Erythroblast (primary cell): ENCODE measurements at regions not wholly inside any gene's neighbourhood (a gene's known extent, or its start where the extent isn't known, plus 50 kb on each side); places are given as distances from the start of the nearest gene placed in this dataset.
"Not testable (repeated sequence)": the region's sequence is repeated elsewhere in the genome, so short reads cannot be mapped to it uniquely, and the experiment has no call there.

ENCODE experiments used
- DNase-seq, 2 experiments: peaks; one replicate each; lab custom pipeline; 2025; lab: John Stamatoyannopoulos, UW
- GATA1 ChIP-seq: IDR thresholded peaks from 2 replicates; pipeline ENCODE4 v1.6.1; 2011; ENCODE audit warnings: low read depth, mild to moderate bottlenecking, control low read depth, low read length, moderate library complexity
- POLR2A ChIP-seq: IDR thresholded peaks from 2 replicates; pipeline ENCODE4 v1.6.1; 2011; ENCODE audit warnings: mild to moderate bottlenecking, low read length

GRCh38 chr16:56029026-56029425 lies 153.9 kb upstream of the CES5A start:
- DNase-seq: no peak
- TF ChIP-seq GATA1 (no peak), POLR2A (no peak)

- TF ChIP-seq POLR2A: no peak
- no peak for TF ChIP-seq GATA1
- DNase-seq: no peak
Observed at GRCh38 chr16:56022818-56023217, 147.6 kb upstream of the CES5A start.

GRCh38 chr16:56019274-56019673 lies 144.1 kb upstream of the CES5A start:
- TF ChIP-seq POLR2A (no peak), GATA1 (no peak)
- DNase-seq: no peak

GRCh38 chr16:56013962-56014552 lies 138.9 kb upstream of the CES5A start:
- DNase-seq: peak; percentile 20 to 41
- TF ChIP-seq POLR2A (no peak), GATA1 (no peak)

- DNase-seq: no peak
- TF ChIP-seq GATA1: no peak
- TF ChIP-seq POLR2A: no peak
Observed at GRCh38 chr16:56012482-56012811, 137.3 kb upstream of the CES5A start.

- TF ChIP-seq GATA1: no peak
- TF ChIP-seq POLR2A: no peak
- DNase-seq: no peak
Observed at GRCh38 chr16:56011808-56012481, 136.8 kb upstream of the CES5A start.

GRCh38 chr16:56005958-56006357 lies 130.8 kb upstream of the CES5A start:
- no peak for DNase-seq
- TF ChIP-seq POLR2A (no peak), GATA1 (no peak)

- DNase-seq: no peak
- no peak for TF ChIP-seq GATA1
- no peak for TF ChIP-seq POLR2A
Observed at GRCh38 chr16:55999683-56000082, 124.5 kb upstream of the CES5A start.

- TF ChIP-seq GATA1 (no peak), POLR2A (no peak)
- DNase-seq: no peak
Observed at GRCh38 chr16:55993088-55993487, 117.9 kb upstream of the CES5A start.

GRCh38 chr16:55992551-55992950 lies 117.4 kb upstream of the CES5A start:
- no peak for TF ChIP-seq GATA1
- no peak for TF ChIP-seq POLR2A
- no peak for DNase-seq

- no peak for DNase-seq
- no peak for TF ChIP-seq POLR2A
- no peak for TF ChIP-seq GATA1
Observed at GRCh38 chr16:55991843-55992242, 116.7 kb upstream of the CES5A start.

GRCh38 chr16:55989569-55989907 lies 114.4 kb upstream of the CES5A start:
- no peak for DNase-seq
- TF ChIP-seq POLR2A (no peak), GATA1 (no peak)

GRCh38 chr16:55988850-55989568 lies 113.8 kb upstream of the CES5A start:
- DNase-seq: not testable (repeated sequence)

GRCh38 chr16:55988013-55988412 lies 112.8 kb upstream of the CES5A start:
- TF ChIP-seq POLR2A (no peak), GATA1 (no peak)
- no peak for DNase-seq

GRCh38 chr16:55982597-55982996 lies 107.4 kb upstream of the CES5A start:
- DNase-seq: no peak
- TF ChIP-seq GATA1 (no peak), POLR2A (no peak)

GRCh38 chr16:55981557-55981956 lies 106.4 kb upstream of the CES5A start:
- no peak for DNase-seq
- TF ChIP-seq GATA1 (no peak), POLR2A (no peak)
